ENCODE measurements at regions not wholly inside any gene's neighbourhood (a gene's known extent, or its start where the extent isn't known, plus 50 kb on each side); places are given as distances from the start of the nearest gene placed in this dataset.

DNA sequence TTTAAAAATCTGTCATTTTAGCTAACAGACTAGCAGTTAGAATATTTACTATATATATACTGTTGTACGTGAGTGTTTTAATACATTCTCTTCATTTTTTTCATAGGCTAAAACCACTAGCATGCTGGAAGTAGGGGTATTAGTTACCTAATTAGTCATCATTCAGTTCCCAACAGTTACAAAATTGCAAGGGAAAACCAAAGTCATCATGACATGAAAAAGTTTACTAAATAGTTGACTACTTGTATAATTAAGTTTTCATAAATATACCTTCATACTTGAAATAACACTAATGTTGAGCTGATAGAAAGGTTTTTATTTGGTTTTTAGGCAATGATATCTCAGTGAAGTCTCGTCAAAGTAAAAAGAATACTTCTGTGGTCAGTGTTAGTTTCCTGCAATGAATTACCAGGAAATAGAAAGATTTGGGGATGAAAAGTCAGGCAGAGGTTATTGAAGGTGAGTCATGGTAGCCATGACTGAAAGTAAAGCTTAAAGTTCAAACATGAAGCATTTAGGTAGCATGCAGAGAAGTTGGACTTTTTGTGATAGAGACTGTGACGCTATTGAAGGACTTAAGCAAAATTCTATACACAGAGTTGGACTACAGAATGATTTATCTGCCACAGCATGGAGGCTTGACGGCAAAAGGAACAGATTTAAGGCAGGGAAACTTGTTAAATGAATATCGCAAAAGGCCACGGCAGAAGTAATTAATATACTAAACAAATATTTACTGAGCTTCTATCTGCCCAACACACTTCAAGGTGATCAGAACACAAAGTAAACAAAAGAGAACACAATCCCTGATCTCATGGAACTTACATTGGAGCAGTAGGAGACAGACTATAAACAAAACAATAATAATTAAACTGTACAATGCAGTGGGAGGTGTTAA is 828.1 kb upstream of the FAT3 start:
- no peak for DNase-seq
- H3K4me3 ChIP-seq, result no peak overlapping the region
- no peaks in the 10 kb centered on the region for H3K4me1 ChIP-seq
- H3K27me3 ChIP-seq, result no peaks in the 10 kb centered on the region
- intact Hi-C loops (cut with DNase I; ENCODE audit: low total_unique reads), result no loop called here
- TF ChIP-seq POLR2A (IDR thresholded peaks at IDR 0.05), result no peak
- TF ChIP-seq, protein P1, sequence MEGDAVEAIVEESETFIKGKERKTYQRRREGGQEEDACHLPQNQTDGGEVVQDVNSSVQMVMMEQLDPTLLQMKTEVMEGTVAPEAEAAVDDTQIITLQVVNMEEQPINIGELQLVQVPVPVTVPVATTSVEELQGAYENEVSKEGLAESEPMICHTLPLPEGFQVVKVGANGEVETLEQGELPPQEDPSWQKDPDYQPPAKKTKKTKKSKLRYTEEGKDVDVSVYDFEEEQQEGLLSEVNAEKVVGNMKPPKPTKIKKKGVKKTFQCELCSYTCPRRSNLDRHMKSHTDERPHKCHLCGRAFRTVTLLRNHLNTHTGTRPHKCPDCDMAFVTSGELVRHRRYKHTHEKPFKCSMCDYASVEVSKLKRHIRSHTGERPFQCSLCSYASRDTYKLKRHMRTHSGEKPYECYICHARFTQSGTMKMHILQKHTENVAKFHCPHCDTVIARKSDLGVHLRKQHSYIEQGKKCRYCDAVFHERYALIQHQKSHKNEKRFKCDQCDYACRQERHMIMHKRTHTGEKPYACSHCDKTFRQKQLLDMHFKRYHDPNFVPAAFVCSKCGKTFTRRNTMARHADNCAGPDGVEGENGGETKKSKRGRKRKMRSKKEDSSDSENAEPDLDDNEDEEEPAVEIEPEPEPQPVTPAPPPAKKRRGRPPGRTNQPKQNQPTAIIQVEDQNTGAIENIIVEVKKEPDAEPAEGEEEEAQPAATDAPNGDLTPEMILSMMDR (IDR thresholded peaks at IDR 0.05), result no peak
- no peaks in the 10 kb centered on the region for H3K36me3 ChIP-seq
- H3K27ac ChIP-seq, result no peak overlapping the region
- H3K9me3 ChIP-seq, result no peaks in the 10 kb centered on the region

GRCh38 chr11:91394727-91395414 is 829.7 kb upstream of the FAT3 start:
- Histone ChIP-seq H3K36me3 (no peaks in the 10 kb centered on the region), H3K9me3 (no peaks in the 10 kb centered on the region), H3K27ac (no peak overlapping the region), H3K27me3 (no peaks in the 10 kb centered on the region), H3K4me3 (no peak overlapping the region), H3K4me1 (no peaks in the 10 kb centered on the region)
- intact Hi-C loops (cut with DNase I; ENCODE audit: low total_unique reads), result no loop called here
- DNase-seq, result no peak
- no peak for TF ChIP-seq POLR2A (IDR thresholded peaks at IDR 0.05)
- TF ChIP-seq, protein P1 (IDR thresholded peaks at IDR 0.05), result no peak

GRCh38 chr11:91394073-91394726 is 830.4 kb upstream of the FAT3 start:
- intact Hi-C loops (cut with DNase I; ENCODE audit: low total_unique reads), result no loop called here
- no peak for DNase-seq
- no peaks in the 10 kb centered on the region for H3K36me3 ChIP-seq
- H3K4me3 ChIP-seq, result no peak overlapping the region
- H3K4me1 ChIP-seq, result no peaks in the 10 kb centered on the region
- no peaks in the 10 kb centered on the region for H3K9me3 ChIP-seq
- H3K27ac ChIP-seq, result no peak overlapping the region
- H3K27me3 ChIP-seq, result no peaks in the 10 kb centered on the region
- TF ChIP-seq, protein P1 (IDR thresholded peaks at IDR 0.05), result no peak
- TF ChIP-seq POLR2A (IDR thresholded peaks at IDR 0.05), result no peak

DNA sequence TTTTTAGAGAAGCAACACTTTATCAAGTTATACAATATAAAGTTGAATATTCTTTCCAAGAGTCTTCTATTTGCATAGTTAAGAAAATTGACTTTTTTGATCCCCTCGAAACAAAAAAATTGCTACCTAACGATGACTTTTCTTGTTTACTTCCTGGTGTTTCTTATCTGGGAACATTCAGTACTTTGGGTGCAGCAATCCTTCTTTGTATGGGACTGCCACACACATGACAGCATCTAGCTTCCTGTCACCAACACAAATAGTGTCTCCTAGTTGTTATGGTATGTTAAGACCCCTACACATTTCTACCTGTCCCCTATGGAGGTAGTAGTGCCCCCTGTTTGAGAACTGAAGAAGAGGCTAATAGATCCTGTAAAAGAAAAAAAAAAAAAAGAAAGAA is 841.7 kb upstream of the FAT3 start:
- Histone ChIP-seq H3K27ac (no peak overlapping the region), H3K4me1 (no peaks in the 10 kb centered on the region), H3K36me3 (no peaks in the 10 kb centered on the region), H3K9me3 (no peaks in the 10 kb centered on the region), H3K4me3 (no peak overlapping the region), H3K27me3 (no peaks in the 10 kb centered on the region)
- DNase-seq, result no peak
- no peak for TF ChIP-seq POLR2A (IDR thresholded peaks at IDR 0.05)
- TF ChIP-seq, protein P1 (IDR thresholded peaks at IDR 0.05), result no peak
- intact Hi-C loops (cut with DNase I; ENCODE audit: low total_unique reads), result no loop called here

DNA sequence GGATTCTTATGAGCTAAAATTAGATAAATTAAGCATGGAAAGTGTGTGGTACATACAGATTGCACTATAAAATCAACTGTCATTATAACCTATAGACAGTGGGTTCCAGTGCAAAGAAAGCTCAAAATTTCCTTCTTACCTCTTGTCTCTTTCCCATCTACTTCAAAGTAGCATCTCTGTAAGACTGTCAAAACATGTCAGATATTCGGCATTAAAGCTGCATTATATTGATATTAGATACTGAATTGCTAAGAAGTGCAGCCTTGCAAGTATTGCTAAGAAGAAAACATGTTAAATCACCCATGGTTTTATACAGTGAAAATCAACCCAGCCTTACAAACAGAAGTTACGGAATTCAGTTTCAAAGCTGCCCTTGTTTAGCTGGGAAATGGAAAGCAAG is 849.8 kb upstream of the FAT3 start:
- Histone ChIP-seq H3K27ac (no peak overlapping the region), H3K9me3 (no peaks in the 10 kb centered on the region), H3K4me3 (no peak overlapping the region), H3K36me3 (no peaks in the 10 kb centered on the region), H3K4me1 (no peaks in the 10 kb centered on the region), H3K27me3 (no peaks in the 10 kb centered on the region)
- intact Hi-C loops (cut with DNase I; ENCODE audit: low total_unique reads), result no loop called here
- DNase-seq, result no peak
- TF ChIP-seq POLR2A (IDR thresholded peaks at IDR 0.05), result no peak
- TF ChIP-seq, protein P1 (IDR thresholded peaks at IDR 0.05), result no peak
